T-helper 2 cell (primary cell): ENCODE measurements at regions not wholly inside any gene's neighbourhood (a gene's known extent, or its start where the extent isn't known, plus 50 kb on each side); places are given as distances from the start of the nearest gene placed in this dataset.

ENCODE experiments used
- DNase-seq, 5 experiments: peaks; one replicate each; pipeline versions ENCODE4 v3.0.0 to v3.0.0-alpha.2; 2012 to 2022

DNA sequence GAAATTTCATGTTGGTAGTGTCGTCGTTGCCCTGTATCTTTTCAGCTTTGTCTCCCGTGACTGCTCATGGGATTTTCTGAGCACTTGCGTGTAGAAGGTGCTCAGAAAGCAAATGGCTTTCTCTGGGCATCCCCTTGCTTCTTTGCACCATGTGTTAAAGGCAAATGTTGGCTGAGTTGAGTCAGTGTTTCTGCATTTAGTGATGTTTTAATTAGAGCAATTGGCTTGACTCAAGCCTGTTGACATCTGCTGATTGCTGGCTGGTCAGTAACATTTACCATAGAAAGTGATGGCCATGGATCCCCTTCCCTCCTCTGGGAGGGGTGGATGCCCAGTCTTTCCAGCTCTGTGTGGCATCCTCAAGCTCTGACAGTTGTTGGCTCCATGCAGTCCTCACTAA is 187.2 kb upstream of the MPHOSPH6 start:
- DNase-seq: no peak

DNA sequence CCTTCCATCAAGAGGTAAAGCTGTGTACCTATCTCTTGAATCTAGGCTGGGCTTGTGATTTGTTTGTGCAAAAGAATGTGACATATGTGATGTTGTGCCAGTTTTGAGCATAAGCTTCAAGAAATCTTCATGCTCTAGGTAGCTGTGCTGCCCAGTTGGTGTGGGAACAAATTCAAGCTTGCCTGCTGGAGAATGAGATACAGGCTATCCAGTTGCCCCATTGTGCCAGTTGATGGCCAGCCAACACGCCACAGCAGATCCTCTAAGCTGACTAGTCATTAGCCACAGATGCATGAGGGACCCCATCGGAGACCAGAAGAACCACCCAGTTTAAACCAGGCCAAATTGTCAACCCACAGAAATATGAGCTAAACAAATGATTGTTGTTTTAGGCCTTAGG is 180.5 kb upstream of the MPHOSPH6 start:
- DNase-seq: no peak

DNA sequence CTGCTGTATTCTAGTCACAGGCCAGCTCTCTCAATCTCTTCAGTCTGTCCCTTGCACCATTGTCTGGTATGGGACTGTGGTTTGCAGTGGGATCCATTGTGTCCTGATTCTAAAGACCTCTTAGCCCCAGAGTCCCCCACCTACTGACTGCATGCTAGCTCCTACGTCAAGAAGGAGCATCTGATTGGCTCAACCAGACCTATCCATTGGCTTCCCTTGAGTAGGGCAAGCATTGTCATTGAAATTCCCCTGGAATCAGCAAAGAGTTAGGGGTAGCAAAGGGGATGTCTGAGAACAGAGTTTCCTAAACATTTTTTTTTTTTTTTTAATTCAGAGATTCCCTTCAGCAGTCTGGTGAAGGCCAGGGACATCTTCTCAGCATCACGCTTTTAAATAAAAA is 175.3 kb upstream of the MPHOSPH6 start:
- no peak for DNase-seq

DNA sequence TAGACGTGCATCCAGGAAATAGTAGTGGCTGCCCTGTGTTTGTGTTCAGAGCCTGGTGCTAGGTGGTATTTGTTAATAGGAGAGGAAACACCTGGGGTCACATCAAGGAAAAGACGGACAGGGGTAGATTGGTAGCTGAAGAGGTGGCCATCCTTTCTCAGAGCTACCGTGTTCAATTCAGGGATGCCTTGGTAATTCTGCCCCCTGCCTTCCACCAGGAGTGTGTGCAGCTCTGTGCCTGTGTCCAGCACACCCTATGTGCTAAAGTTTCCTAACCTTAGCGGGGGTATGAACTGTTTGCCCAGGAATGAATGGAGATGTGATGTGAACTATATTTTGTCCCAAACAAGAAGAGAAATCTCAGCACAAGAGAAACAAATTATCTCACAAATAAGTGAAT is 174.1 kb upstream of the MPHOSPH6 start:
- DNase-seq: no peak

DNA sequence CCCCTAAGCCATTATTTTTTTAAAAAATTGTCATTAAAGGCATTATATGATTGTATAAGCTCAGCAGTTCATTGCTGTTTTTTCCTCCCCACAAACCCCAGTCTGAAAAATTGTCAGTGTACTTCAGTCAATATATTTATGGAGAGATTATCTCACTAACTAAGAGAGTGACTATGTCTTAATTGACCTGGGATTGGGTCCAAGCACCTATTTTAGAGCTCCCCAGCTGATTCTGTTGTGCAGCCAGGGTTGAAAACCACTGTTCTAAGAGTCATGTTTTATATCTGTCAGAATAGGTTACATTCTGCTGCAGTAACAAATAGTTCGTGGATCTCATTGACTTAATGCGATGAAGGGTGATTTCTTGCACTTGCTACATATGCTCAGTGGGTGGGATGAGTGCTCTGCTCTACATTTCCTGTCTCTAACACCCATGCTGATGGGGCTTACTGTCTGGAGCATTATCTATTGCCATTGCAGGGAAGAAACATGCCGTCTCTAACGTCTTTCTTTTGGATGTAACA is 171.2 kb upstream of the MPHOSPH6 start:
- no peak for DNase-seq

DNA sequence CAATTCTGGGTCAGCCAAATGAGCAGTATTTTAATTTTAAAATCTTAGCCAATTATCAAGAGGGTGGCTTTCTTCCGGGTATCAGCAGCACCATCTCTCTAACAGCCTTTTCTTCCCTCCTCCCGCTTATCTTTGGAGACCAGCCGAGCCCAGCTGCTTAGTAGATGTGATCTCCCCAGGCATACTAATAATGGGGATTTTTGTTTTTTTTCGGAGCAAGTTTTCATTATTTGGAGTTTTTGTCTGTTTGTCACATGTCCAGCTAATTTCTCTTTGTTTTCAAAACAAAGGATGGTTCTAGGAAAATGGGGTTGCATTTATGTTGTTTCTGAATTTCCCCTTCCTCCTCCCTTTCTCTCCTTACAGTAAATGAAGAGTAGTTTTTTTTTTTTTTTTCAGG is 170.5 kb upstream of the MPHOSPH6 start:
- no peak for DNase-seq

DNA sequence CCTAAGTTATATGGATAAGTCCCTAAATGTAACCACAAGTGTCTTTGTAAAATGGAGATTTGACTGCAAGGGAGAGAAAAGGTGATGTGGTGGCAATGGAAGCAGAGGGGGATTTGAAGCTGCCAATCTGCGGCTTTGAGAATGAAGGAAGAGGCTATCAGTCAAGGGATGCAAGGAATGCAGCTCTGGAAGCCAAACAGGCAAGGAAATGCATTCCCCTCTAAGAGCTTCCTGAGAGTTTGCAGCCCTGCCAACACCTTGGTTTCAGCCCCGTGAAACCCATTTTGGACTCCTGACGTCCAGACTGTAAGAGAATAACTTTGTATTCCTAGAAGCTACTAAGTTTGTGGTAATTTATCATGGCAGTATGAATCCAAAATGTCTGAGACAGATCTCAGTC is 167.3 kb upstream of the MPHOSPH6 start:
- no peak for DNase-seq

DNA sequence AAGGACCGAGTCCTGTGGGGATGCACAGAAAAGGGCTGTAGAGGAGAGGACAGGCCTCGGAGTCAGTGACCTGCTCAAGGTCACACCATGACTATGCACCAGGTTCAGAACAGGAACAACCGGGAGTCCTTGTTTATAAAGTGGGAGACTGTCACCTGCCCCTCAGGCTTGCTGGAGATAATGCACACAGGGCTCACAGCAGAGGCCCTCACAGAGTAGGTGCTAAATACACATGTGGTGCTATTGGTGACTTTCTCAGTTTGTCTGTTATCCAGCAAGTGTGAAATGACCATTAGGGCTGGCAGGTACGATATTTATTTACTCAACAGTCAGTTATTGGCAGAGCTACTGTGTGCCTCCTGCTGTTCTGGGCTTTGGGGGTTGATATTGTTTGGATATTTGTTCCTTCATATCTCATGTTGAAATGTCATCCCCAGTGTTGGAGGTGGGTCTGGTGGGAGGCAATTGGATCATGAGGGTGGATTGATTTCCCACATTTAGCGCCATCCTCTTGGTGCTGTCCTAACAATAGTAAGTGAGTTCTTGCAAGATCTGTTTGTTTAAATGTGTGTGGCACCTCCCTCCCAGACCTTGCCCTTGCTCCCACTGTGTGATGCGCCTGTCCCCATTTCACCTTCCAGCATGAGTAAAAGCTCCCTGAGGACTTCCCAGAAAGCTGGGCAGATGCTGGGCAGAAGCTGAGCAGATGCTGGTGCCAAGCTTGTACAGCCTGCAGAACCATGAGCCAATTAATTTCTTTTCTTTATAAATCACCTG is 162.1 kb upstream of the MPHOSPH6 start:
- DNase-seq: no peak

DNA sequence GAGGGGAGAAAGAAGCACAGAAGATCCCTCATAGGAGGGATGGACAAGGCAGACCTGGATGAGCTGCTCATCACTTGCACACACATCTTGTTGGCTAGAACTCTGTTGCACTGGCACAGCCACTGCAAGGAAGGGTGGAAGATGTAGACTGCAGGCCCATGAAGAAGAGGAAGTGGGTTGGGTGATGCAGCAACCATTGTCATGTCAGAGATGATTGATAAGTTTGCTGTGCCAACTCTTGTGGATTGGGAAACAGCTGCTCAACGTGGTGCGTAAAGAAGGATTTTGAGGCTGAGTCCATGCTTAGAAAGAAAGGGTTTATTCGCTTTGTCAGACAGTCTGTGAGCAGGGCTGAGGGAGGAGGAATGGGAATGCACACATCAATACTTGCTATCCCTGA is 161.4 kb upstream of the MPHOSPH6 start:
- DNase-seq: no peak

DNA sequence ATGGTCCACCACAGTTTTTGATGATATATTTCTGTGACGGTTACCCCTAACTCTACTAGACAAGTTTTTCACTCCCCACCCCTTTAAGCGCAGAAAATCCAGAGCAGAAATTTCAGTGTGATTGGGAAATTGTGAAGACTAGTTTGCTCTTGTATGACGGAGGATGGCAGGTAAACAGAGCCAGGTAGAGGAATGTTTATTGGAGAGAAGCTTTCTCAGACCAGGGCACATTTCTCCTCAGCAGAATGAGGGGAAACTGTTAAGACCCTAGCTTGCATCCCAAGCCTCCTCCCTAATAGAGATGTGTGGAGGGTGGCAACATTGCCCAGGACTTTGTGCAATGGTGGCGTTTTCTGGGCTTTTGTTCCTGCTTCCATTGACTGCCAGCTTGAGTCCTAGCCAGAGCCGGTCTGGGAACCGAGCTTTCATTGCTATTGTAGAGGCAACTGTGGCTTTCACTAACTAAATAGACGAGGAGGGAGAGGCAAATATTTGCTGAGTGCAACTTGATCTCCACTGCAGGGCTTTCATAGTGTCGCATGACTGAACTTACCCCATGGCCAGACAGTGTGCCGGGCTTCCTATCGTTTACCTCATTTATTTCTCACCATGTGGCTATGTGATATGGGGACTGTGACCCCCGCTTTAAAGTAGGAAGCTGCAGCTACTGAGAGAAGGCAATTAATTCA is 159.6 kb upstream of the MPHOSPH6 start:
- DNase-seq: no peak

DNA sequence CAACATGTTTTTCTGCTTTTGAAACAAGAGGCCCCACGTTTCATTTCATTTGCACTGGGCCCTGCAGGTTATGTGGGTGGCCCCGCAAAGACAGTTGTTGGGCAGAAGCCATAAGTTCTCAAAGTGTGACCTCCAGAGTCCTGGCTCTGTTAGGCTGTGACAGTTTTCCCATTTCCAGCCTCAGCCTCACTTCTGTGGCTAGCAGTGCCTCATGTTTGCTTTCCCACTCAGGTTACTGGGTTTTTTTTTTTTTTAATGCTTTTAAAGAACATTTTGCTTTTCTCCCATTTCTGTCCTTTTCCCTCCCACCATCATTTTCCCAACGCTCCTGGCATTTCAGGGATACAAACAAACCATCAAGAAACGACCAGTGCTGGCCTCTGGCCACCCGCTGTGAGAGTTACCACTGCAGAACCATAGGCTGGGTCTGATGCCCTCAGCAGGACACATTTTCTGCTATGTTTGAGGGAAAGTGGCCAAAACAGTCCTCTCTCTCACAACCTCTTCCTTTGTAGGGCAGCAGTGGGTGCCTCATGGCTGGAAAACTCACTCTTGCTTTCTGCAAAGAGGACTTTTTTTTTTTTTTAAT is 159.0 kb upstream of the MPHOSPH6 start:
- DNase-seq: no peak

DNA sequence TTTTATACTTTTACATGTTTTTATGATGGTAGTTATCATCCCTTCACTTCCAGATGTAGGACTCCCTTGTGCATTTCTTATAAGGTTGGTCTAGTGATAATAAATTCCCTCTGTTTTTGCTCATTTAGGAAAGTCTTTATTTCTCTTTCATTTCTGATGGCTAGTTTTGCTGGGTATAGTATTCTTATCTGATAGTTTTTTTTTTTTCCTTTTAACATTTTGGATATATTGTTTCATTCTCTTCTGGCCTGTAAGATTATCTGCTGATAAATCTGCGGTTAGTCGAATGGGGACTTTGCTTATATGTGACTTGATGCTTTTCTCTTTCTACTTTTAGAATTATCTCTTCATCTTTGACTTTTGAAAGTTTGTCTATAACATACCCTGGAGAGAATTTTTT is 153.1 kb upstream of the MPHOSPH6 start:
- DNase-seq: no peak

DNA sequence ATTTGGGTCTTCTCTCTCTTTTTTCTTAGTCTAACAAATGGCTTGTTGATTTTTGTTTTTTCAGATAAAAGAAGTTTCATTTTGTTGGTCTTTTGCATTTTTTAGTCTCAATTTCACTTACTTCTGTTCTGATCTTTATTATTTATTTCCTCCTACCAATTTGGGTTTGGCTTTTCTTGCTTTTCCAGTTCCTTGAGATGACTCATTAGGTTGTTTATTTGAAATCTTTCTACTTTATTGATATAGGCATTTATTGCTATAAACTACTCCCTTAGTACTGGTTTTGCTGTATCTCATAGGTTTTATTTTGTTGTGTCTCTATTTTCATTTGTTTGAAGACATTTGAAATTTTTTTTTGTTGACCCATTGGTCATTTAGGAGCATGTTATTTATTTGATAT is 152.2 kb upstream of the MPHOSPH6 start:
- DNase-seq: no peak

DNA sequence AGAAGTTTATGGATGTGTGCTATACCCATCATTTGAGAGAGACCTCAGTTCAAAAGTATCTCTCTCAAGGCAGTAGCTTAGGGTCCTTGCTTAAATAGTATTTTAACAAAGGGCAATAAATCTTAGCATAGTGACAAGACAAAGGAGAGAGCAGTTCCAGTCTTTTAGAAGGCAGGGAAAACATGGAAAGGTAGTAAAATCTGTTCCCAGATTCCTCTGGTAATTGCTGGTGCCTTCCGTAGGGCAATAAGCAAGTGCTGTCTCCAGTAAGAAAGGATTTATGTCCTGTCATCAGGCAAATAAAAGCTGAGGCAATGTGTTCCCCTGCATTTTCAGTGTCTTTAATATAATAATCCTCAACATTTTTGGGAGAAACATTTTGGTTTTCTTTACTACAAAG is 149.0 kb upstream of the MPHOSPH6 start:
- DNase-seq: no peak

DNA sequence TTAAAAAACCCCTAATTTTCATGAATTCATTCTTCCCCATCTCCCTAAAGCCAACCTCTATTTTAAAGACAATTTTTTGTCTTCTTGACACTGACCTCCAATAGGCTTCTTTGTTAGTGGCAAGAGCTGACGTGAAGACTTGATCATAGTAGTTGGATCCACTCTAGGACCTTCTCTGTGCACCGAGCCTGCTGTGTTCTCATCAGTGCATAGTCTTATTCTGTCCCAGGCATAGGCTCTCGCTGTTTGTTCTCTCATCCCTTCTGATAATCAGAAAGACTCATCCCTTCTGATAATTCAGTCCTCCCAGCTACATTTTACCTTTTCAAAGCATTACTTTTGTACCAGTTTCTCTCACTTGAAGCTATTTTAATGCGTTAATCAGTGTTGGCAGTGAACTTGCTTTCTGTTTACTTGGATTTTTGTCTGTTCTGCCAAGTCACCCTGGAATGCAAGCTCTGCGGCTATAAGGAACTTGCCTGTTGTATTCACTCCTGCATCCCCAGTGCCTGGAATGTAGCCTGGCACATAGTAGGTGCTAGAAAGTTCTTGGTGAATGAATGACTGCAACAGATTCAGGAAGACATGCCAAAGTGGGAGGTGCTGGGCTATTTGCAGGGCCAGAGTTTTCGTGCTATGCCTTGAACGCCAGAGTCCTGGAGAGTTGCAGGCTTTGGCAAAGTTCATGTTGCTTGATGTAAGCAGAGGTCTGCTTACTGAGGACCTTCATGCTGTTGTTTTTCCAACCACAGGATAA is 147.6 kb upstream of the MPHOSPH6 start:
- DNase-seq: no peak

DNA sequence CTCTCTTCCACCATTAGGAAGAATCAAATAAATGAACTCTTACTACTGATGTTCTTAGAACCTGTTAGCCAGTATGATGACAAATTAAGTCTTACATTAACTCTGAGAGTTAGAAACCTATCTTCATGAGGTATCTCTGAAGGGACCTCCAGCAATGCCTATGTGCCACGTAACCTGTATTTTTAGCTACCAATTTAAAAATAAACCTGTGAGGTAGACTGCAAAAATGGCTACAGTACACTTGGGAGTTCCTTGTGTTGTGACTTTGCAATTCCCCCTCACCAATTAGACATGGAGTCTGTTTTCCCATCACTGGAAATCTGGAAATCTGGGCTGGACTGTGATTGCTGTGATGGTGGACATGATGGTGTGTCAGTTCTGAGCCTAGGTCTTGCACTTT is 143.7 kb upstream of the MPHOSPH6 start:
- DNase-seq: no peak

DNA sequence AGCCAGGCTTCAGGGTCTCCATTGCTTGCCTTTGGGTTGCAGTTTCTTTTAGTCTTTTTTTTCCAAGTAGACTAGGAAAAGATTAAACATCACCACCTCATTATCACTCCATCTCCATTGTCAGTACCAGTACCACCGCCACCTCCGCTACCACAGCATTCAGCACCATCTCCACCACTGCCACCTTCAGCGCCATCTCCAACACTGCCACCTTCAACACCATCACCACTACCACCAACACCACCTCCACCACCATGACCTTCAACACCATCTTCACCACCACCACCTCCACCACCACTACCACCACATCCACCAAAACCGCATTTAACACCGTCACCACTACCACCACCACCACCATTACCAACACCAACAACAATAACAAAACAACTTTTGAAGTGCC is 141.5 kb upstream of the MPHOSPH6 start:
- DNase-seq: no peak

DNA sequence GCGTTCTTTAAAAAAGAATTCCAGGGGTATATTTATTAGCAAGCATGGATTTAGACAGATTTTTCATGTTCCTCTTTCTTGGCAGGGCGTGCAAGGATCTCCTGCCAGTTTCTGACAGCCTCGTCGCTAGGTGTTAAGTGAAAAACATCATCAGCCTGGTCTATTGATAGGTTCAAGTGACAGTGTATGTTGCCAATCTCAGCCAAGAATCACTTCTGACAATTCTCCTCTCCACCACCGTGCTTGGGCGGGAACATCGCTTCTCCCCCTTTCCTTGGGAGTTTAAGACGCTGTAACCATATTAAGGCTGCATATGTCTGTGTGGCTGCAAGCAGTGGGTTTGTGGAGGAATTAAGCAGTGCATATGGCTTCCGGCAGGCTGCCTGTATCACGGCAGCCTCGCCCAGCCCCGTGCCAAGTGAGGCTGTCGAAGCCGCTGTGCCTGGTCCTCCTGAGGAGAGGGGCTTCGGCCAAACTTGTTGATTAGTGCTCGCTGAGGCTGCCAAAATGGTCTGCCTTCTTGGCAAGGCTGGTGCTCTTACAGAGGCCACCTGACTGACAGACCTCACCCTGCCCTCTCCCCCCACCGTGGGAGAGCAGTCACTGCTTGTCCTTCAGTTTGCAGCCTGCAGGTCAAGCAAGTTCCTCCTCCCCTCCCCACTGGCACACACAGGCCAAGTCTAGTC is 132.2 kb upstream of the MPHOSPH6 start:
- no peak for DNase-seq

DNA sequence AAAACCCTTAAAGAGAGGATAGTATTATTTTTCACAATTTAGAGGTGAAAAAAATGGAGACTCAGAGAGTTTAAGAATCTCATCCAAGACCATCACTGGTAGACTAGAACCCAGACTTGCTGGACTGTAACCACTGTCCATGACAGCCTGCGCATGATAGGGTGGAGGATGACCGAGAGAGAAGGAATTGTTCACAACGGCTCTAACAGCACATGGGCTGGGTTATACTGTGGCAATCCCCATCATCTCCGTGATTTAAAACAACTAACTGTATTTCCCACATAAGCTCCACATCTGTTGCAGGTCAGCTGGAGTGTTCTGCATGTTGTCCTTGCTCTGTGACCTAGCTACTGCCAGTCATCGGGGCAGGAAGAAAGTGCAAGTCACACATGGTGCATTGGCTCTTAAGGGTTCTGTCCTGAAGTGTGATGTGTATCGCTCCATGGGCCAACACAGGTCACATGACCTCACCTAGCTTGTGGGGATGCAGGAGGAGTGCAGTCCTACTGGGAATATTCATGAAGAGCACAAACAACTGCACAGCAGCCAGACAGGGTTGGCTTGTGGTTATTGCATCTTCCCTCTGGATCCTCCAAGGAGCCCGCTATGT is 131.2 kb upstream of the MPHOSPH6 start:
- no peak for DNase-seq

DNA sequence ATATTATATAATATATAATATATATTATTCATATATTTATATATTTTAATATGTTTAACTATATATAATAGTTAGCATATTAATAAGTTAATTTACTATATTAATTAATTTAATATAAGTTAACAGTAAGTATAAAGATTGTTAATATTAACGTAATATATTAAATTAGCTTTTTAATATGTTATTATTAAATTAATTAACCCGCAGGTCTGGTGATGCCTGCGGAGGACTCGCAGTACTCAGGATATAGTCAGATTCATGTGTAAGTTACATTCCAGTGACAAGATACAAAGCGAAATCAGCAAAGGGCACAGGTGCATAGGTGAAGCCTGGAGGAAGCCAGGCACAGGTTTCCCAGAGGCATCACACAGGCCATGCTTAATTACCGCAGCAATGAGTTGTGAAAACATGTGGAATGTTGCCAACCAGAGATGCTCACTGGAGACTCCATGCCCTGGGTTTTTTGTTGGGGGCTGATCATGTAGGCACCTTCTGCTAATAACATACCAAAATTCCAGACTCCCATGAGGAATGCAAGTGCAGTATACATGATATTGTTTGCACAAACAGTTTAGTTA is 130.4 kb upstream of the MPHOSPH6 start:
- DNase-seq: peak in 1 of 5 experiments; percentile 19

DNA sequence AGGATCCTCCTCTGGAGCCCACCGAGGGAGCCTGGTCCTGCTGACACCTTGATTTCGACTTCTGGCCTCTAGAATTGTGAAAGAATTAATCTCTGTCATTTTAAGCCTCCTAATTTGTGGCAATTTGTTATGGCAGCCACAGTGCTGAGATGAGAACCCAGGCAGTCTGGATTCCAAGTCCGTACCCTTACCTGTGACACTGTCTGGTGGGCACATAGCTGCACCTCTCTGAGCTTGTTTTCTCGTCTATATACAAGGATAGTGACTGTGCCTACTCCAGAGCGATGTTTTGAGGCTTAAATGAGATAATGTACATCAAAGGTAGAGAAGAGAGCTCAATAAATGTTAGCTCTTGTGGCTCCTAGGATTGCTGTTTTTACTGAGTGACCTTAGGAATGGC is 128.4 kb upstream of the MPHOSPH6 start:
- DNase-seq: no peak
